ENCODE measurements at regions not wholly inside any gene's neighbourhood (a gene's known extent, or its start where the extent isn't known, plus 50 kb on each side); places are given as distances from the start of the nearest gene placed in this dataset.

- ChIA-PET CTCF (no interaction called here), POLR2A (no interaction called here), RAD21 (ENCODE audit: unreplicated experiment) (no interaction called here), SMC1A (ENCODE audit: uncharacterized antibody, unreplicated experiment) (no interaction called here)
- H3K4me3 ChIP-seq, result no peak overlapping the region
- no peak for FAIRE-seq
- H3K27ac ChIP-seq (ENCODE audit: control insufficient read depth, insufficient read depth), result no peak overlapping the region
- no peak overlapping the region for H2AFZ ChIP-seq (ENCODE audit: control insufficient read depth, low read depth, low read length)
- TF ChIP-seq MEF2B (IDR thresholded peaks at IDR 0.05; ENCODE audit: partially characterized antibody, poor library complexity, severe bottlenecking) (no peak), DPF2 (IDR thresholded peaks at IDR 0.05) (no peak), RFX5 (IDR thresholded peaks at IDR 0.05; ENCODE audit: low read depth, low read length) (no peak), NFIC (IDR thresholded peaks at IDR 0.05; ENCODE audit: low read depth, low read length) (no peak), BRCA1 (IDR thresholded peaks at IDR 0.05; ENCODE audit: low read depth, low read length) (no peak), BCL3 (IDR thresholded peaks at IDR 0.05; ENCODE audit: borderline replicate concordance, insufficient read depth, low read depth, low read length, poor library complexity, severe bottlenecking) (no peak), TCF12 (IDR thresholded peaks at IDR 0.05; ENCODE audit: low read depth, low read length) (no peak), SMAD1 (IDR thresholded peaks at IDR 0.05; ENCODE audit: low read depth, partially characterized antibody) (no peak), POLR2AphosphoS2 (IDR thresholded peaks at IDR 0.05; ENCODE audit: low read depth, low read length) (no peak), ATF7 (IDR thresholded peaks at IDR 0.05; ENCODE audit: low read depth) (no peak), MYC (IDR thresholded peaks at IDR 0.05; ENCODE audit: insufficient read depth, insufficient read length, insufficient replicate concordance, low read length, severe bottlenecking) (no peak), BMI1 (IDR thresholded peaks at IDR 0.05; ENCODE audit: borderline replicate concordance) (no peak), ESRRA (IDR thresholded peaks at IDR 0.05; ENCODE audit: low read length) (no peak), SREBF1 (IDR thresholded peaks at IDR 0.05; ENCODE audit: low read length) (no peak), NFYB (IDR thresholded peaks at IDR 0.05; ENCODE audit: insufficient read depth, low read depth, low read length) (no peak), CHD2 (IDR thresholded peaks at IDR 0.05; ENCODE audit: borderline replicate concordance, low read depth, low read length) (no peak), SIX5 (IDR thresholded peaks at IDR 0.05; ENCODE audit: low read depth, low read length, severe bottlenecking) (no peak), RELA (IDR thresholded peaks at IDR 0.05; ENCODE audit: borderline replicate concordance, partially characterized antibody) (no peak)
- TF ChIP-seq, protein P1, sequence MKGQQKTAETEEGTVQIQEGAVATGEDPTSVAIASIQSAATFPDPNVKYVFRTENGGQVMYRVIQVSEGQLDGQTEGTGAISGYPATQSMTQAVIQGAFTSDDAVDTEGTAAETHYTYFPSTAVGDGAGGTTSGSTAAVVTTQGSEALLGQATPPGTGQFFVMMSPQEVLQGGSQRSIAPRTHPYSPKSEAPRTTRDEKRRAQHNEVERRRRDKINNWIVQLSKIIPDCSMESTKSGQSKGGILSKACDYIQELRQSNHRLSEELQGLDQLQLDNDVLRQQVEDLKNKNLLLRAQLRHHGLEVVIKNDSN (IDR thresholded peaks at IDR 0.05; ENCODE audit: borderline replicate concordance, extremely low read length, insufficient read depth, low read depth, low read length), result no peak
- TF ChIP-seq, protein P2, sequence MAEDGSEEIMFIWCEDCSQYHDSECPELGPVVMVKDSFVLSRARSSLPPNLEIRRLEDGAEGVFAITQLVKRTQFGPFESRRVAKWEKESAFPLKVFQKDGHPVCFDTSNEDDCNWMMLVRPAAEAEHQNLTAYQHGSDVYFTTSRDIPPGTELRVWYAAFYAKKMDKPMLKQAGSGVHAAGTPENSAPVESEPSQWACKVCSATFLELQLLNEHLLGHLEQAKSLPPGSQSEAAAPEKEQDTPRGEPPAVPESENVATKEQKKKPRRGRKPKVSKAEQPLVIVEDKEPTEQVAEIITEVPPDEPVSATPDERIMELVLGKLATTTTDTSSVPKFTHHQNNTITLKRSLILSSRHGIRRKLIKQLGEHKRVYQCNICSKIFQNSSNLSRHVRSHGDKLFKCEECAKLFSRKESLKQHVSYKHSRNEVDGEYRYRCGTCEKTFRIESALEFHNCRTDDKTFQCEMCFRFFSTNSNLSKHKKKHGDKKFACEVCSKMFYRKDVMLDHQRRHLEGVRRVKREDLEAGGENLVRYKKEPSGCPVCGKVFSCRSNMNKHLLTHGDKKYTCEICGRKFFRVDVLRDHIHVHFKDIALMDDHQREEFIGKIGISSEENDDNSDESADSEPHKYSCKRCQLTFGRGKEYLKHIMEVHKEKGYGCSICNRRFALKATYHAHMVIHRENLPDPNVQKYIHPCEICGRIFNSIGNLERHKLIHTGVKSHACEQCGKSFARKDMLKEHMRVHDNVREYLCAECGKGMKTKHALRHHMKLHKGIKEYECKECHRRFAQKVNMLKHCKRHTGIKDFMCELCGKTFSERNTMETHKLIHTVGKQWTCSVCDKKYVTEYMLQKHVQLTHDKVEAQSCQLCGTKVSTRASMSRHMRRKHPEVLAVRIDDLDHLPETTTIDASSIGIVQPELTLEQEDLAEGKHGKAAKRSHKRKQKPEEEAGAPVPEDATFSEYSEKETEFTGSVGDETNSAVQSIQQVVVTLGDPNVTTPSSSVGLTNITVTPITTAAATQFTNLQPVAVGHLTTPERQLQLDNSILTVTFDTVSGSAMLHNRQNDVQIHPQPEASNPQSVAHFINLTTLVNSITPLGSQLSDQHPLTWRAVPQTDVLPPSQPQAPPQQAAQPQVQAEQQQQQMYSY (CRISPR knock-in tag; IDR thresholded peaks at IDR 0.05), result no peak
- no peak for DNase-seq (ENCODE audit: low read depth, low spot score)
- no peaks in the 10 kb centered on the region for H3K79me2 ChIP-seq (ENCODE audit: control insufficient read depth, insufficient read depth, low read length)
- no peaks in the 10 kb centered on the region for H4K20me1 ChIP-seq (ENCODE audit: control insufficient read depth, insufficient read depth)
- no peaks in the 10 kb centered on the region; the same call in 2 of the 3 replicates for H3K9me3 ChIP-seq (replicated peaks; ENCODE audit: control insufficient read depth, insufficient read depth, low read length)
- H3K27me3 ChIP-seq (replicated peaks in 1 of 2; ENCODE audit: control insufficient read depth in 2 of 2, insufficient read depth in 2 of 2, low read length in 1 of 2), result no peaks in the 10 kb centered on the region
- no peak overlapping the region for H3K4me2 ChIP-seq (ENCODE audit: control insufficient read depth, insufficient read depth)
- WGBS (ENCODE audit: insufficient coverage, insufficient replicate concordance, low lambda C conversion rate, missing lambda C conversion rate), result 0% methylated on average over 2 of the region's 2 CpGs
- no peak overlapping the region for H3K9ac ChIP-seq (ENCODE audit: control insufficient read depth, insufficient read depth, low read length)
- in situ Hi-C loops (cut with MboI), result no loop called here
- intact Hi-C loops (cut with micrococcal nuclease; ENCODE audit: unreplicated experiment), result no loop called here
- BruUV-seq (replicated peaks), result no TSS peak
- H3K4me1 ChIP-seq (ENCODE audit: control insufficient read depth, insufficient read depth, low read length), result no peaks in the 10 kb centered on the region
- no peaks in the 10 kb centered on the region for H3K36me3 ChIP-seq (ENCODE audit: control insufficient read depth in 2 of 2, insufficient read depth in 2 of 2, low read length in 1 of 2)
- ATAC-seq, result no peak
Observed at GRCh38 chr3:75886971-75887526, 101.7 kb upstream of the ZNF717 start.
